Activated B cell treated with CpG ODN at 0.5 μM for 24 hours (primary cell): ENCODE measurements at regions not wholly inside any gene's neighbourhood (a gene's known extent, or its start where the extent isn't known, plus 50 kb on each side); places are given as distances from the start of the nearest gene placed in this dataset.

Source experiments
- ATAC-seq: fragments of 200-7000 bp; cut with Tn5 transposase; one replicate; pipeline ENCODE4 v1.10.0; 2021; ENCODE audit warnings: low read depth, mild to moderate bottlenecking, moderate library complexity
- CTCF ChIA-PET: fragments of 350-600 bp; sonication (Branson Sonifier 250); formaldehyde crosslinking; loops from one replicate; lab custom pipeline; 2021; ENCODE audit warnings: antibody characterized with exemption; lab: Charles Lee
- POLR2A ChIA-PET: fragments of 350-600 bp; sonication (Branson Sonifier 250); formaldehyde crosslinking; loops from one replicate; lab custom pipeline; 2021; ENCODE audit warnings: antibody characterized with exemption; lab: Charles Lee
- DNase-seq: peaks from one replicate; pipeline ENCODE4 v3.0.0; 2022
- H3K27ac Mint-ChIP-seq: one replicate; pipeline ENCODE4 v1.8.0; 2020; ENCODE audit warnings: mixed read lengths
- H3K27me3 Mint-ChIP-seq: one replicate; pipeline ENCODE4 v1.8.0; 2021; ENCODE audit warnings: mixed read lengths
- H3K36me3 Mint-ChIP-seq: one replicate; pipeline ENCODE4 v1.8.0; 2021; ENCODE audit warnings: low read depth, mixed read lengths
- H3K4me1 Mint-ChIP-seq: one replicate; pipeline ENCODE4 v1.8.0; 2021; ENCODE audit warnings: mixed read lengths
- H3K4me3 Mint-ChIP-seq: one replicate; pipeline ENCODE4 v1.8.0; 2020; ENCODE audit warnings: mild to moderate bottlenecking, mixed read lengths
- H3K9me3 Mint-ChIP-seq: one replicate; pipeline ENCODE4 v1.8.0; 2020; ENCODE audit warnings: mixed read lengths
- CTCF ChIP-seq: fragments of 200-600 bp; IDR thresholded peaks from one replicate; pipeline ENCODE4 v1.8.0; 2022; ENCODE audit warnings: antibody characterized with exemption, mild to moderate bottlenecking
- intact Hi-C: fragments of 100-400 bp; cut with micrococcal nuclease; formaldehyde crosslinking; loops from one replicate; pipeline ENCODE4 v1.15.1; 2024

DNA sequence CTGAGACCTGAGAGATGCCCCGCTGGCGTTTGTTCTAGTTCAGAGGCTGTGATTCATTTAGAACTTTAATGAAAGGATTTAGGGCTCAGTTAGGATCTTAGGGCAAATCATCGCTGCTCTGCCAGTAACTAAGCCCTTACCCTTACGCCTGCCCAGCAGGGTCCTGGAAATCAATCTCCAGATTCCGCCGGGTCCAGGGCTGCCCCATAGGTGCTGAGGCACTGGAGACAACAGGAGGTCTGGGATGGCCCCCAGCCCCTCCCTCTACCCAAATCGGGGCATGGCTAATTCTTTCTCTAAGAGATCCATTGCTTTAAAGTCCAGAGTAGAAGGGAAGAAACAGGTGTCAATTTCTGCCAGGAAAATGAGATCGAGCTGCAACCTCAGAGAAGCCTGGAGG, 83.1 kb downstream of the SDC1 start:
- no peaks in the 10 kb centered on the region for H3K9me3 Mint-ChIP-seq
- H3K36me3 Mint-ChIP-seq, result no peaks in the 10 kb centered on the region
- DNase-seq, result no peak
- H3K27ac Mint-ChIP-seq, result no peak overlapping the region
- ATAC-seq, result no peak
- H3K4me3 Mint-ChIP-seq, result no peak overlapping the region
- no peak for TF ChIP-seq CTCF
- ChIA-PET POLR2A (no interaction called here), CTCF (no interaction called here)
- intact Hi-C loops, result no loop called here
- peaks cover 6% of the 10 kb centered on the region for H3K27me3 Mint-ChIP-seq
- peaks cover 1% of the 10 kb centered on the region for H3K4me1 Mint-ChIP-seq

GRCh38 chr2:20141056-20141762, 83.7 kb downstream of the SDC1 start:
- Mint-ChIP-seq H3K4me3 (no peak overlapping the region), H3K4me1 (no peaks in the 10 kb centered on the region), H3K27me3 (peaks cover 6% of the 10 kb centered on the region), H3K36me3 (no peaks in the 10 kb centered on the region), H3K27ac (no peak overlapping the region), H3K9me3 (no peaks in the 10 kb centered on the region)
- POLR2A ChIA-PET, result no interaction called here
- no peak for ATAC-seq
- no peak for DNase-seq
- CTCF ChIA-PET, result no interaction called here
- no peak for TF ChIP-seq CTCF
- intact Hi-C loops, result no loop called here

- DNase-seq (no peak), ATAC-seq (no peak)
- H3K4me1 Mint-ChIP-seq, result no peaks in the 10 kb centered on the region
- no peak for TF ChIP-seq CTCF
- ChIA-PET CTCF (no interaction called here), POLR2A (no interaction called here)
- H3K27ac Mint-ChIP-seq, result no peak overlapping the region
- H3K27me3 Mint-ChIP-seq, result peaks cover 4% of the 10 kb centered on the region
- H3K36me3 Mint-ChIP-seq, result no peaks in the 10 kb centered on the region
- no peaks in the 10 kb centered on the region for H3K9me3 Mint-ChIP-seq
- intact Hi-C loops, result no loop called here
- no peak overlapping the region for H3K4me3 Mint-ChIP-seq
Observed at GRCh38 chr2:20140321-20141055, 84.4 kb downstream of the SDC1 start.

DNA sequence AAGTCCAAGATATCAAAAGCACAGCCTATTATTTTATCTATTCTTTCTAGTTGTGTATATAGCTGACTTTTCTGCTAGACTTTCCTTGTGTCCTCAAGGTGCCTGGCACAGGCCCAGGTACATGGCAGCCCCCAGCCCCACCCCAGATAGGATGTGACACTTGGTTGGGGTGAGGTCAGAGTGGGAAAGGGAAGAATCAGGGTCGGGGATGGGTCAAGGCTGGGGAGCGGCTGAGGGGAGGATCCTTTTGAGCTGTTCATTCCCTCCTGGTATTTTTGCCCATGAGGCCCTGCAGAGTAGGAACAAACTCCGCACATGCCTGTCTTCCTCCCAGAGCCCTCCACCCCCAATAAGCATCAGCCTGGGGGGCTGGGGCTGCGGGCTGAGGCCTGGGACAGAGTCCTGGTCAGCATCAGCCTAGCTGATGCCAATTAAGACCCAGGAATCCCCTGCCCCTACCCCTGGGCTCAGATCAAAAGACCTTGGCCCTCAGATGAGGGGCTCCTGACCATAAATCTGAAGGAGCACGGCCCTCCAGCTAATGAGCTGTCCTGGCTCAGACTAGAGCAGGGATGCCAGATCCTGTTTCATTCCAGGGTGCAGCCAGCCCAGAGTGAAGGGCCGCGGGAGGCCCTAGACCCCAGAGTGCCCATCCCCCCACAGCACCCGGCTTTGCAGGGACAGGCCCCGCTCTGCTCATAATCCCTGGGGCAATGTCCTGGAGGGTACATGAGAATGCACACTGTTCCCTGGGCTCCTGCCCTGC, 85.3 kb downstream of the SDC1 start:
- no peak for DNase-seq
- H3K27ac Mint-ChIP-seq, result no peak overlapping the region
- intact Hi-C loops, result no loop called here
- ATAC-seq, result no peak
- H3K4me1 Mint-ChIP-seq, result no peaks in the 10 kb centered on the region
- H3K36me3 Mint-ChIP-seq, result no peaks in the 10 kb centered on the region
- H3K27me3 Mint-ChIP-seq, result peaks cover 4% of the 10 kb centered on the region
- H3K9me3 Mint-ChIP-seq, result no peaks in the 10 kb centered on the region
- H3K4me3 Mint-ChIP-seq, result no peak overlapping the region
- POLR2A ChIA-PET, result no interaction called here
- CTCF ChIA-PET, result no interaction called here
- TF ChIP-seq CTCF, result no peak

GRCh38 chr2:20138696-20139095, 86.2 kb downstream of the SDC1 start:
- intact Hi-C loops, result no loop called here
- no peaks in the 10 kb centered on the region for H3K4me1 Mint-ChIP-seq
- TF ChIP-seq CTCF, result no peak
- DNase-seq, result no peak
- CTCF ChIA-PET, result interaction anchor here (0.6 kb wide), 1 partner anchor 11 kb away, joined by 3 read pairs; no protein-coding TSS in a partner anchor
- no peak overlapping the region for H3K4me3 Mint-ChIP-seq
- H3K9me3 Mint-ChIP-seq, result no peaks in the 10 kb centered on the region
- no peak overlapping the region for H3K27ac Mint-ChIP-seq
- POLR2A ChIA-PET, result no interaction called here
- H3K36me3 Mint-ChIP-seq, result no peaks in the 10 kb centered on the region
- no peak for ATAC-seq
- peaks cover 8% of the 10 kb centered on the region for H3K27me3 Mint-ChIP-seq
